Stimulated activated naive CD8-positive, alpha-beta T cell treated with anti-CD3 and anti-CD28 coated beads, Interleukin-15, Interleukin-2, amounts not matched to agents 100 ng/mL and 50 ng/mL, for 24 hours (primary cell): ENCODE measurements at regions not wholly inside any gene's neighbourhood (a gene's known extent, or its start where the extent isn't known, plus 50 kb on each side); places are given as distances from the start of the nearest gene placed in this dataset.

Experiments used
- H3K27ac Mint-ChIP-seq: one replicate; pipeline ENCODE4 v1.8.0; 2021; ENCODE audit warnings: mild to moderate bottlenecking, mixed read lengths
- H3K27me3 Mint-ChIP-seq: one replicate; pipeline ENCODE4 v1.8.0; 2021; ENCODE audit warnings: mixed read lengths
- H3K36me3 Mint-ChIP-seq: one replicate; pipeline ENCODE4 v1.8.0; 2021; ENCODE audit warnings: low read depth, mixed read lengths
- H3K4me1 Mint-ChIP-seq: one replicate; pipeline ENCODE4 v1.8.0; 2021; ENCODE audit warnings: low read depth, mixed read lengths
- H3K4me3 Mint-ChIP-seq: one replicate; pipeline ENCODE4 v1.8.0; 2021; ENCODE audit warnings: mild to moderate bottlenecking, mixed read lengths
- H3K9me3 Mint-ChIP-seq: one replicate; pipeline ENCODE4 v1.8.0; 2021; ENCODE audit warnings: mixed read lengths

DNA sequence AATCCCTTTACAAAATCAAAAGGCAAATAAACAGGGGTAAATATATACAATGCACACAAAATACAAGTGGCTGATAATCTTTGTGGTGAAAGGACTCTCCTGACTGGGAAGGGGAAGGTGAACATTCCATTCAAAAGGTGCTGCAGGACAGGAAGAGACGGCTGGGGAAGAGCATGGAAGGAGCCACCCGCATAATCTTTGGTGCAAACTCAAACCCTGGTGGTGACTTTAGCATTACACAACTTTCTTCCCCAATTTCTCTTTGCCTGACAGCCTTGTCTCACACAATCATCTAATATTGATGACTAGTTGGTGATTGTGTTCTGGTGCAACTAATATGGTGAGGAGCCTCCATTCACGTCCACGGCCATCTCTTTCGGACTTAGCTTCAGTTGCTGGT lies 117.0 kb upstream of the EGFR start:
- Mint-ChIP-seq H3K27me3 (no peaks in the 10 kb centered on the region), H3K9me3 (no peaks in the 10 kb centered on the region), H3K4me1 (no peaks in the 10 kb centered on the region), H3K36me3 (no peaks in the 10 kb centered on the region), H3K27ac (no peak overlapping the region), H3K4me3 (no peak overlapping the region)

DNA sequence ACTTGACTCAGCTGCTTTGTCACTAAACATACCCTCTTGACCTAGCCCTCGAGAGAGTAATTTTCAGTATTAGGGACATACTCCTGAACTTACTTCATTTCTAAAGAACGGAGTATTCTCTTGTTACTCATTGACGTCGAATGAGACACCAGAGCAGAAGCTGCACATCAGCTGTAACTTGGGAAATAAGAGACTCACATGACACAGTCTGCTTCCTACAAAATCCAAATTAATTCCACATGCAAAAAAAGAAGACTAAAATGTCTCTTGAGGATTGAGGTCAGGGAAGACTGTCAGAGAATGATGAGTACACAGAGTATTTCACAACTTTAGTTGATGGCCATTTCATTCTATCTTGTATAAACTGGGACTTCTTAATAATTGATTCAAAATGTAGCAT lies 114.7 kb upstream of the EGFR start:
- no peaks in the 10 kb centered on the region for H3K27me3 Mint-ChIP-seq
- H3K4me3 Mint-ChIP-seq = no peak overlapping the region
- H3K9me3 Mint-ChIP-seq = no peaks in the 10 kb centered on the region
- no peak overlapping the region for H3K27ac Mint-ChIP-seq
- no peaks in the 10 kb centered on the region for H3K36me3 Mint-ChIP-seq
- H3K4me1 Mint-ChIP-seq = no peaks in the 10 kb centered on the region

DNA sequence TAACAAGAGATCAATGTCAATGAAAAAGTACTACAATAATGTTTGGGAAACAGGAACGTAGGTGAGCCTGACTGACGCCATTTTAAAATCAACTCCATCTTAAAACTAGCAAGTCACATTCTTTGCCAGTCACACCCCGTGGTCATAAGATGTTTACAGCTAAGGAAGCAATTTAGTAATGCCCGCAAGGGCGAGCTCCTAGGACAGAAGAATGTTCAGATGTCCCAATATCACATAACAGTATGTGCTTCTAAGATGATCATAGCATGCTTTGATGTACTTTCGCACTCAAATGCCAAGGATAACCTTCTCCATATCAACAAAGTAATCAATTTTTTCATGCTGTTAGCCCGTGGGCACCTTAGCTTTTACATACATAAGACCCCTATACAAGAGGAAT lies 113.8 kb upstream of the EGFR start:
- H3K9me3 Mint-ChIP-seq = no peaks in the 10 kb centered on the region
- no peak overlapping the region for H3K4me3 Mint-ChIP-seq

DNA sequence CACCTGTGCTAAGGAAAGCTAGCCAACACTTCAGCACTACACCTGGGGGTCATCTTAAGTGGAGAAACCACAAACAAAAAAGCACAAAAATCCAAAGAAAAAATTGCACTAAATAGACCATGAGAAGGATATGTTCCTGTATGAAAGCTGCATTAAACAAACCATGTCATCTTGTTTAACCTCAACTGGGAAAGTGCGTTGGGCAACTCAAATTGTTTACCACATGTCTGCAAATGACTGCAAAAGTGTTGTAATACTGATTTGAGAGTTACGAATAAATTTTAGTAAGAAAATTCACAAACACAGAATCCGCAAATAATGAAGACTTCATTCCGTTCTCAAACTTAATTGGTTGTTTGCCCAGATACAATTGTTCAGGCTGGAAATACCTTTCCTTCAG lies 111.9 kb upstream of the EGFR start:
- H3K9me3 Mint-ChIP-seq = no peaks in the 10 kb centered on the region
- H3K27ac Mint-ChIP-seq = no peak overlapping the region
- no peak overlapping the region for H3K4me3 Mint-ChIP-seq
- no peaks in the 10 kb centered on the region for H3K36me3 Mint-ChIP-seq
- no peaks in the 10 kb centered on the region for H3K4me1 Mint-ChIP-seq
- no peaks in the 10 kb centered on the region for H3K27me3 Mint-ChIP-seq

More for the DNA sequence above, 113.8 kb upstream of the EGFR start:
- no peaks in the 10 kb centered on the region for H3K36me3 Mint-ChIP-seq
- no peaks in the 10 kb centered on the region for H3K4me1 Mint-ChIP-seq
- H3K27ac Mint-ChIP-seq = no peak overlapping the region
- H3K27me3 Mint-ChIP-seq = no peaks in the 10 kb centered on the region

DNA sequence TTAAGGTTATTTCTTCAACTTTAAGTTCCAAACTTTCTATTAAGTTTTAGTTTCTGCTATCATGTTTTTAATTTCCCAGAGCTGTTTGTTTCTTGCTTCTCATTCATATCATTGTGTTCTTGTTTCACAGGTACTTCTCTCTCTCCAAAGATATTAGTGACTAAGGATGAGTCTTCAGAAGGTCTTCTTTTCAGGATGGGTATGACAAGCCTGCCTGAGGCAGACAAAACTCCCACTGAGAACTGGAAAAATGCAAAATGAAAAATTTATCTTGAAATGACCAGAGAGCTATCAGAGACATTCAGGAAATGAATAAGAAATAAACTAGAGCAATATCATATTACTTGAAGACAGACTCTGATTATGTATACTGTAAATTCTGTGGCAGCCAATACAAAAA lies 110.8 kb upstream of the EGFR start:
- no peaks in the 10 kb centered on the region for H3K27me3 Mint-ChIP-seq
- no peak overlapping the region for H3K4me3 Mint-ChIP-seq
- no peak overlapping the region for H3K27ac Mint-ChIP-seq
- H3K4me1 Mint-ChIP-seq = no peaks in the 10 kb centered on the region
- H3K36me3 Mint-ChIP-seq = no peaks in the 10 kb centered on the region
- H3K9me3 Mint-ChIP-seq = no peaks in the 10 kb centered on the region

DNA sequence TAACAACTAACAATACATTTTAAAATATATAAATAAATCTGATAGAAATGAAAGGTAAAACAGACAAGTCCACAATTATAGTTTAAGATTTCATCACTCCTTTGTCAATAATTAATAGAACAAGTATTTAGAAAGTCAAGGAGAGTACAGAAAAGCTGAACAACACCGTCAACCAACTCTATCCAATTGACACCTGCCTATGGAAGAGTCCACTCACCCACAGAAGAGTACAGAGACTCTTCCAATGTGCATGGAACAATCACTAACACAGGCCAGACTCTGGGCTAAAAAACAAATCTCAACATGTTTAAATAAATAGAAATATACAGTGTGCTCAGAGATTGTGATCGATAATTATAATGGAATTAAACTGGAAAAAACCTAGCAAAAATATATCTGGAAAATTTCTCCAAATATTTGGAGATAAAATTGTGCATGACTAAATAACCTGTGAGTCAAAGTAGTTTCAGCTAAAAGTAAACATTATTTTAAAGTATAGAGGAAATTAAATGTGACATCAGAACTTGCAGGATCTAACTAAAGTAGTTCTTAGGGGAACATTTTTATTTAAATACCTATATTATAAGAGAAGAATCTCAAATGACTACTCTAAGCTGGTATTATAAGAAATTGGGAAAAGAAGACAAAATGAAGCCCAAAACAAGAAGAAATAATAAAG lies 109.9 kb upstream of the EGFR start:
- no peak overlapping the region for H3K27ac Mint-ChIP-seq
- H3K36me3 Mint-ChIP-seq = no peaks in the 10 kb centered on the region
- no peaks in the 10 kb centered on the region for H3K4me1 Mint-ChIP-seq
- H3K9me3 Mint-ChIP-seq = no peaks in the 10 kb centered on the region
- no peaks in the 10 kb centered on the region for H3K27me3 Mint-ChIP-seq
- H3K4me3 Mint-ChIP-seq = no peak overlapping the region

DNA sequence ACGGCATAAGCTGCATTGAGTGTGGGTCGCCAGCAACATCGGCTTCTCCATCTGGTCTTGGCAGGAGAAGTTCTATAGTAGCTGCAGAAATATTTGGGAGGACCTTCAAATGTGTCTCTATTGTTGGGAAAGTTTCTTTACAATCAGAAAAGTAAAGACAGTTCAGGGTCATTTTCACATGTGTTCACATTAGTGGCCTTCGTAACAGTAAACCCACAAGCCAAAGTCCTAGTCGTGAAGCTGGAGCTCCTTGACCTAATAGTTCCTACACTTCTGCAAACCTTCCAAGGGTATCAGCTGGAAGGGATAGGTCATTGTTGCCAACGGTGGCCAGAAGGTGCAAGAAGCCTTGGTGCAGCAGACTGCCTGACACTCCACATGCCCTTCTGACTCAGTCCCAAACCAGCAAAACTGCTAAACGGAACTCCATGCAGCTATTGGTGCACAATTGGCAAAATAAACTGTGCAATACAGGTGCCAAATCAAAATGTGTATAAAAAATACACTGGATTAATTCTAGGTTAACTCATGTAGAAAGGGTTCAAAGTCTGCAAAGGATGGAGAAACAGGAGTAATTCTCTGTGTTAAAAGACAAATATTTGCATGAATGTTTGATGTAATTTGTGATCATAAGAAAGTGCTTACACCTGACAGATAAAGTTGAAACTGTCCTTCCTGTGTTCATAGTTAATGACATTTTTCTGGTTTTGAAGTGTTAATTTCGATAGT lies 102.8 kb upstream of the EGFR start:
- no peak overlapping the region for H3K4me3 Mint-ChIP-seq

DNA sequence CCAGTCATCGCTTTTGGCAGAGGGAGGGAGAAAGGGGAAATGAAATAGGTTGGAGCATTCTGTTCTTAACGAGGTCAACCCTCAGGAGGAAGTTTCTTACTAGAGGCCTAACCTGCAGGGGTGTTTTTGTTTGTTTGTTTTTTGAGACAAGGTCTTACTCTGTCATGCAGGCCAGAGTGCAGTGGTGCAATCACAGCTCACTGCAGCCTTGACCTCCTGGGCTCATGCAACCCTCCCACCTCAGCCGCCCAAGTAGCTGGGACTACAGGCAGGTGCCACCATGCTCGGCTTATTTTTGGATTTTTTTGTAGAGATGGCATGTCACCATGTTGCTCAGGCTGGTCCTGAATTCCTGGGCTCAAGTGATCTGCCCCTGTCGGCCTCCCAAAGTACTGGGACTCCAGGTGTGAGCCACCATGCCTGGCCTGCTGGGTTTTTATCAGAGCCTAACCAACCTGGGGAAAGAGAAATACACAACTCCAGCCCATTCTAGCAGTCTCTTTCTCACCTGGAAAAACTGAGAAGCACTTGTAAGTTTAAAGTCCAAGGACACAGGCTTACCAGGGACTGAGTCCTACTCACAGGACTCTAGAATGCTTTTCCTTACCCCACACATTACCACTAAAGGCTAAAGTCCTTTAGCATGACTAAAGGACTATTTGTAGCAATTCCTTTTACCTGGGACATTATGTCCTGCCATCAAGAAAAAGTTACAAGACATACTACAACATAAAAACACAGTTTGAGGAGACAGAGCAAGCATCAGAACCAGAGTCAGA lies 101.0 kb upstream of the EGFR start:
- H3K9me3 Mint-ChIP-seq = no peaks in the 10 kb centered on the region
- no peaks in the 10 kb centered on the region for H3K36me3 Mint-ChIP-seq
- no peak overlapping the region for H3K27ac Mint-ChIP-seq
- H3K27me3 Mint-ChIP-seq = no peaks in the 10 kb centered on the region
- H3K4me1 Mint-ChIP-seq = no peaks in the 10 kb centered on the region
- H3K4me3 Mint-ChIP-seq = no peak overlapping the region

More for the DNA sequence above, 102.8 kb upstream of the EGFR start:
- no peaks in the 10 kb centered on the region for H3K4me1 Mint-ChIP-seq
- no peaks in the 10 kb centered on the region for H3K9me3 Mint-ChIP-seq
- H3K27ac Mint-ChIP-seq = no peak overlapping the region
- H3K27me3 Mint-ChIP-seq = no peaks in the 10 kb centered on the region
- no peaks in the 10 kb centered on the region for H3K36me3 Mint-ChIP-seq

DNA sequence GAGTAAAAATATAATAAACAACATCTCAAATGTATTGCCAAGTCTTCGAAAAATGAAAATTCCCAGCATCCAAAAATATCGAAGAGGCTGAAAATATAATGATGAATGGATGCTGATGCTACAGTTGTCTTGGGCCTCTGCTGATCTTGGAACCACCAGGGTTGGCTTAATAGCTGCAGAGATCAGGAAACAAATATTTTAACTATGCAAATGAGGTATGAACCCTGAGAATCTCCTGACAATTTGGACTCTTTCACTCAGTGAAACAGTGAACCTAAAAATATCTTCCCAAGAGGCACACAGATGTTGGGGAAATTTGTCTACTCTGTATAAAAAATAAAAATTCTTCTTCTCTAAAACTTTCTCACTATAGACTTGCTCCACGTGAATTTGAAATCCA lies 97.7 kb upstream of the EGFR start:
- Mint-ChIP-seq H3K36me3 (no peaks in the 10 kb centered on the region), H3K4me1 (no peaks in the 10 kb centered on the region), H3K27ac (no peak overlapping the region), H3K4me3 (no peak overlapping the region), H3K27me3 (no peaks in the 10 kb centered on the region), H3K9me3 (no peaks in the 10 kb centered on the region)

DNA sequence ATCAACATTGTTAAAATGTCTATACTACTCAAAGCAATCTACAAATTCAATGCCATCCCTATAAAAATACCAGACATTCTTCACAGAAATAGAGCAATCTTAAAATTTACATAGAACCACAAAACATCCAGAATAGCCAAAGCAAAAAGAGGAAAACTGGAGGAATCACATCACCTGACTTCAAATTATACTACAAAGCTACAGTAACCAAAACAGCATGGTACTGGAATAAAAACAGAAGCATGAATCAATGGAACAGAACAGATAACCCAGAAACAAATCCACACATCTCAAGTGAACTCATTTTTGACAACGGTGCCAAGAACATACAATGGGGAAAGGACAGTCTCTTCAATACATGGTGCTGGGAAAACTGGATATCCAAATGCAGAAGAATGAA lies 87.3 kb upstream of the EGFR start:
- Mint-ChIP-seq H3K4me1 (peaks cover 4% of the 10 kb centered on the region), H3K27me3 (peaks cover 51% of the 10 kb centered on the region), H3K27ac (no peak overlapping the region), H3K9me3 (peaks cover 25% of the 10 kb centered on the region), H3K4me3 (no peak overlapping the region), H3K36me3 (no peaks in the 10 kb centered on the region)

DNA sequence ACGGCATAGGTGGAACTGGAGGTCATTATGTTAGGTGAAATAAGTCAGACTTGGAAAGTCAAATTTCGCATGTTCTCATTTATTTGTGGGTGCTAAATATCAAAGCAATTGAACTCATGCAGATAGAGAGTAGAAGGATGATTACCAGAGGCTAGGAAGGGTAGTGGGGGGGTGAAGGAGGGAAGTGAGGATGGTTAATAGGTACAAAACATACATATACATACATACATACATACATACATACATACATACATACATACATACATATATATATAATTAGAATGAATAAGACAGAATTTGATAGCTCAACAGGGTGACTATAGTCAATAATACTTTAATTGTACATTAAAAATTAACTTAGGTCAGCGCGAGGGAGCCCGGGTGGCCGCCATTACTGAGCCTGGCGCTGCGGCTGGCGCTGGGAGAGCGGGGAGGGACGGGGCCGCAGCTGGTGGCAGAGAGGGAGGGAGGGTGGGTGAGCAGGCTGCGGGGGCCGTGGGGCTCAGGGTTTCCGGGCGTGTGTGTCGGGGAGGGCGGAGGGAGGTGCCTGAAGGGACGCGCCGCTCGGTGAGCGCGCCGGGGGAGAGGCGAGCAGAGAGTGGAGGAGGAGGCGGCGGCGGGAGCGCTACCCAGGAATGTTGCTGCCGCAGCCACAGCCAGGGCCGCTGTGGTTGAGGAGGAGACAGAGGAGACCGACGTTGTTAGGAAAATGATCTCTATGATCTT lies 85.8 kb upstream of the EGFR start:
- no peak overlapping the region for H3K27ac Mint-ChIP-seq
- peaks cover 23% of the 10 kb centered on the region for H3K9me3 Mint-ChIP-seq
- H3K4me3 Mint-ChIP-seq = no peak overlapping the region
- H3K36me3 Mint-ChIP-seq = no peaks in the 10 kb centered on the region
- H3K4me1 Mint-ChIP-seq = peaks cover 4% of the 10 kb centered on the region
- H3K27me3 Mint-ChIP-seq = peaks cover 51% of the 10 kb centered on the region

DNA sequence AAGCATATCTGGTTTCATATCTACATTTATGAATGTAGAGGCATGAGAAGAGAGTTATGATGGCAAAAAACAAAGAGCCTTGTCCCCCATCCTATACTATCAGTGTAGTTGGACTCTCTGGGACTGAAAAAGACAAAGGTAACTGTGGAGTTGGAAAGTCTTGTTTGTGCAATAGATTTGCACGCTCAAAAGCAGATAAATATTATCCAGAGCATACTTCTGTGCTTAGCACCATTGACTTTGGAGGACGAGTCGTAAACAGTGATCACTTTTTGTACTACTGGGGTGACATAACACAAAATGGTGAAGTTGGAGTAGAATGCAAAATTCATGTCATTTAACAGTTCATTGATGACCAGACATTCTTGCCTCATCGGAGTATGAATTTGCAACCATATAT lies 85.2 kb upstream of the EGFR start:
- no peak overlapping the region for H3K4me3 Mint-ChIP-seq
- no peak overlapping the region for H3K27ac Mint-ChIP-seq
- H3K36me3 Mint-ChIP-seq = no peaks in the 10 kb centered on the region
- peaks cover 4% of the 10 kb centered on the region for H3K4me1 Mint-ChIP-seq
- H3K9me3 Mint-ChIP-seq = peaks cover 24% of the 10 kb centered on the region
- peaks cover 51% of the 10 kb centered on the region for H3K27me3 Mint-ChIP-seq

DNA sequence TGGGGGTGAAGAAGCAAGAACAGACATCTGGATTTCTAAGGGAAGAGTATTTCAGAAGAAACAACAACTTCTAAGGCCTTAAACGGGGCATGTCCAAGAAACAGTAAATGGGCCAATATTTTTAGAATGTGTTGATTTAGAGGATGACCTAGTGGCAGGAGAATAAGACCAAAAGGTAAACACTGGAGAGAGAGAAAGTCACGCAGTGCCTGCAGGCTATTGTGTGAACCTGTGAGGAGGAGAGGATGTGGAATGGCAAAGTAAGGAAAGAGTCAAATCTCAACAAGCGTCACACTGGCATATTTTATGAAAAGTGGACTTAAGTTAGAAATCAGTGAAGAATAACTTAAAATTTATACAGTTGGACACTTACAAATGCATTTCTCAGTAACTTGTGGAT lies 78.1 kb upstream of the EGFR start:
- Mint-ChIP-seq H3K4me1 (no peaks in the 10 kb centered on the region), H3K27me3 (no peaks in the 10 kb centered on the region), H3K27ac (no peak overlapping the region), H3K4me3 (no peak overlapping the region), H3K9me3 (peaks cover 8% of the 10 kb centered on the region), H3K36me3 (no peaks in the 10 kb centered on the region)

DNA sequence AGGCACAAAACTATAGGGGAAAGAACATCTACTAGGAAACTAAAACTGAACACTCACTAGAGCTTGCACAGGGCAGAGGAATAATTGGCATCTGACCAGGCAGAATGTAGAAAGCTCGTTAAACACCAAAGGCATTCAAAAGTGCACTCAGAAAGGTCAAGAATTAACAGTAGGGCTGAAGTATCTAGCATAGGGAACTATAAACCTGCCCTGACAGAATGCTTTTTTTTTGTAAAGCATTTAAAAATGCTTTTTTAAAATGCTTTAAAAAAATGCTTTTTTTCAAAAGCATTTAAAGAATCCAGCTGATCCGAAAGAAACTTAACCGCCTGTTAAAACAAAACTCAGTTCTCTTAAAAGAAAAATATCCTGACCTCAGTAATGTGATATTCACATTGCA lies 74.6 kb upstream of the EGFR start:
- H3K27ac Mint-ChIP-seq = no peak overlapping the region
- no peak overlapping the region for H3K4me3 Mint-ChIP-seq
- H3K9me3 Mint-ChIP-seq = peaks cover 5% of the 10 kb centered on the region

DNA sequence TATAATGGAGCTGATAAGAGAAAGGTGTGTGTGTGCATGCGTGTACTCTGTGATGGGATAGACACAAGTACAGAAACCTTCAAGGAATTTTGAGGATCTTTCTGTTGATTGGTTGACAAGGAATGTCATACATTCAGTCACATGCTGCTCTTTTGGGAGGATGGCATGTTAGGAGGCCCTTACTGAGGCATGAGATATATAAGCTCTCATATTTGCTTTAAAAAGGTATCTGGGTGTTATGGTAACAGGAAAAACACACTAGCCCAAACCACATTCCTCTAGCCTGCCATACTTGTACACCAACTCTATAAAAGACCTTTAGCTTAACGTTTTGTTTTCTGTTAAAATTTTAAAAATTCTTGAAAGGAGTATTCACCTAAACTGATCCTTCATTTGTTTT lies 72.5 kb upstream of the EGFR start:
- no peak overlapping the region for H3K4me3 Mint-ChIP-seq
- H3K27me3 Mint-ChIP-seq = no peaks in the 10 kb centered on the region
- no peaks in the 10 kb centered on the region for H3K4me1 Mint-ChIP-seq
- no peaks in the 10 kb centered on the region for H3K36me3 Mint-ChIP-seq
- H3K9me3 Mint-ChIP-seq = peaks cover 7% of the 10 kb centered on the region
- no peak overlapping the region for H3K27ac Mint-ChIP-seq

More for the DNA sequence above, 74.6 kb upstream of the EGFR start:
- H3K4me1 Mint-ChIP-seq = no peaks in the 10 kb centered on the region
- no peaks in the 10 kb centered on the region for H3K36me3 Mint-ChIP-seq
- no peaks in the 10 kb centered on the region for H3K27me3 Mint-ChIP-seq
